Thymus (tissue), 11 donors: ENCODE measurements at regions not wholly inside any gene's neighbourhood (a gene's known extent, or its start where the extent isn't known, plus 50 kb on each side); places are given as distances from the start of the nearest gene placed in this dataset.
"Not testable (repeated sequence)": the region's sequence is repeated elsewhere in the genome, so short reads cannot be mapped to it uniquely, and the experiment has no call there.

Experiments used
- DNase-seq, 9 donors: peaks; one replicate each; pipeline ENCODE4 v3.0.0-alpha.2; 2013; ENCODE audit warnings: low spot score in 9 of 9, low read depth in 6 of 9, missing footprints in 1 of 9
- H3K27ac ChIP-seq, 2 donors: one replicate each; pipeline ENCODE4 v1.5.1; 2013; ENCODE audit warnings: control low read depth in 1 of 2, low read depth in 1 of 2, low read length in 1 of 2, mild to moderate bottlenecking in 1 of 2, moderate library complexity in 1 of 2
- H3K27me3 ChIP-seq, 2 donors: one replicate each; pipeline ENCODE4 v1.5.1; 2013; ENCODE audit warnings: low read length in 1 of 2; ENCODE audit not compliant: control insufficient read depth in 2 of 2, insufficient read depth in 1 of 2
- H3K36me3 ChIP-seq, 2 donors: one replicate each; pipeline ENCODE4 v1.5.1; 2013; ENCODE audit warnings: low read length in 1 of 2, mild to moderate bottlenecking in 1 of 2, moderate library complexity in 1 of 2; ENCODE audit not compliant: control insufficient read depth in 2 of 2, insufficient read depth in 2 of 2
- H3K4me1 ChIP-seq, 2 donors: one replicate each; pipeline ENCODE4 v1.5.1; 2013; ENCODE audit warnings: low read length in 2 of 2; ENCODE audit not compliant: control insufficient read depth in 2 of 2, insufficient read depth in 2 of 2
- H3K4me3 ChIP-seq, 2 donors: one replicate each; pipeline ENCODE4 v1.5.1; 2013; ENCODE audit warnings: low read length in 2 of 2, control low read depth in 1 of 2, mild to moderate bottlenecking in 1 of 2
- H3K9me3 ChIP-seq, 2 donors: one replicate each; pipeline ENCODE4 v1.5.1; 2013; ENCODE audit warnings: low read length in 1 of 2, mild to moderate bottlenecking in 1 of 2; ENCODE audit not compliant: control insufficient read depth in 2 of 2, insufficient read depth in 1 of 2
- WGBS: extraction: QIAGEN DNeasy Blood & Tissue Kit; methylation state at CpG from one replicate; pipeline ENCODE4 v1.1.7; 2013; 5-methylcytosine and 5-hydroxymethylcytosine counted together
- donor health status: healthy.

- Histone ChIP-seq H3K9me3 (peaks cover 6 to 16% of the 10 kb centered on the region in 2 donors), H3K36me3 (no peaks in the 10 kb centered on the region), H3K4me3 (no peak overlapping the region), H3K4me1 (no peaks in the 10 kb centered on the region), H3K27ac (no peak overlapping the region), H3K27me3 (no peaks in the 10 kb centered on the region)
- DNase-seq = peak in 1 of 9 donors; percentile 2
- 92% methylated on average over 7 of the region's 7 CpGs for WGBS
These were observed 99.6 kb upstream of the FBXO28 start for GRCh38 chr1:224014330-224014649.

GRCh38 chr1:224013626-224014329, 100.1 kb upstream of the FBXO28 start:
- peaks cover 6 to 16% of the 10 kb centered on the region in 2 donors for H3K9me3 ChIP-seq
- not testable (repeated sequence) for H3K27me3 ChIP-seq
- 88% methylated on average over 28 of the region's 28 CpGs for WGBS

GRCh38 chr1:224012807-224013434, 101.0 kb upstream of the FBXO28 start:
- not testable (repeated sequence) for H3K36me3 ChIP-seq, DNase-seq, H3K27me3 ChIP-seq, H3K27ac ChIP-seq, H3K4me3 ChIP-seq, H3K4me1 ChIP-seq
- H3K9me3 ChIP-seq = peaks cover 6 to 16% of the 10 kb centered on the region in 2 donors
- WGBS = 95% methylated on average over 19 of the region's 19 CpGs

More at GRCh38 chr1:224013626-224014329, 100.1 kb upstream of the FBXO28 start:
- H3K36me3 ChIP-seq, H3K4me1 ChIP-seq, H3K27ac ChIP-seq, H3K4me3 ChIP-seq: not testable (repeated sequence)
- DNase-seq = peak in 1 of 9 donors; percentile 12

- H3K4me1 ChIP-seq, H3K4me3 ChIP-seq, H3K36me3 ChIP-seq, H3K27ac ChIP-seq, H3K27me3 ChIP-seq, DNase-seq: not testable (repeated sequence)
- WGBS = 91% methylated on average over 15 of the region's 15 CpGs
- peaks cover 6 to 16% of the 10 kb centered on the region in 2 donors for H3K9me3 ChIP-seq
These were observed 101.7 kb upstream of the FBXO28 start for GRCh38 chr1:224012162-224012561.

- not testable (repeated sequence) for H3K27me3 ChIP-seq, H3K4me1 ChIP-seq, H3K36me3 ChIP-seq, H3K27ac ChIP-seq, H3K4me3 ChIP-seq, DNase-seq
- peaks cover 6 to 16% of the 10 kb centered on the region in 2 donors for H3K9me3 ChIP-seq
- 88% methylated on average over 7 of the region's 7 CpGs for WGBS
These were observed 102.2 kb upstream of the FBXO28 start for GRCh38 chr1:224011751-224012150.

GRCh38 chr1:224011153-224011552, 102.8 kb upstream of the FBXO28 start:
- WGBS = 99% methylated on average over 7 of the region's 7 CpGs
- not testable (repeated sequence) for DNase-seq, H3K27ac ChIP-seq, H3K27me3 ChIP-seq, H3K4me1 ChIP-seq, H3K36me3 ChIP-seq, H3K4me3 ChIP-seq
- peaks cover 6 to 16% of the 10 kb centered on the region in 2 donors for H3K9me3 ChIP-seq

GRCh38 chr1:224005973-224006372, 107.9 kb upstream of the FBXO28 start:
- not testable (repeated sequence) for H3K4me1 ChIP-seq, H3K27me3 ChIP-seq, H3K36me3 ChIP-seq, H3K4me3 ChIP-seq, H3K27ac ChIP-seq, DNase-seq, H3K9me3 ChIP-seq
- WGBS = 97% methylated on average over 3 of the region's 3 CpGs

- not testable (repeated sequence) for H3K4me3 ChIP-seq, H3K4me1 ChIP-seq, H3K9me3 ChIP-seq, H3K36me3 ChIP-seq, H3K27ac ChIP-seq, H3K27me3 ChIP-seq
- 87% methylated on average over 4 of the region's 4 CpGs for WGBS
- peak in 5 of 9 donors; percentile 21 to 60 (median 37) for DNase-seq
These were observed 109.2 kb upstream of the FBXO28 start for GRCh38 chr1:224004552-224005315.

GRCh38 chr1:224003896-224004295, 110.0 kb upstream of the FBXO28 start:
- H3K4me1 ChIP-seq, H3K27ac ChIP-seq: not testable (repeated sequence)

More at GRCh38 chr1:224003896-224004295, 110.0 kb upstream of the FBXO28 start:
- not testable (repeated sequence) for H3K36me3 ChIP-seq, DNase-seq, H3K9me3 ChIP-seq, H3K27me3 ChIP-seq, H3K4me3 ChIP-seq
- 0% methylated on average over 1 of the region's 1 CpG for WGBS
